DND-41 (cell line): ENCODE measurements at regions not wholly inside any gene's neighbourhood (a gene's known extent, or its start where the extent isn't known, plus 50 kb on each side); places are given as distances from the start of the nearest gene placed in this dataset.

ENCODE experiments used
- EZH2 ChIP-seq: IDR thresholded peaks from 3 replicates; pipeline ENCODE4 v1.6.1; 2012; ENCODE audit warnings: borderline replicate concordance, low read depth, mild to moderate bottlenecking, moderate library complexity, low read length, inconsistent platforms; ENCODE audit not compliant: severe bottlenecking
- TF ChIP-seq, protein P1 (sequence below): IDR thresholded peaks from 2 replicates; pipeline ENCODE4 v1.5.1; 2012; ENCODE audit warnings: borderline replicate concordance, low read length, moderate library complexity, mild to moderate bottlenecking; ENCODE audit not compliant: poor library complexity, severe bottlenecking; ENCODE audit errors: extremely low read depth

DNA sequence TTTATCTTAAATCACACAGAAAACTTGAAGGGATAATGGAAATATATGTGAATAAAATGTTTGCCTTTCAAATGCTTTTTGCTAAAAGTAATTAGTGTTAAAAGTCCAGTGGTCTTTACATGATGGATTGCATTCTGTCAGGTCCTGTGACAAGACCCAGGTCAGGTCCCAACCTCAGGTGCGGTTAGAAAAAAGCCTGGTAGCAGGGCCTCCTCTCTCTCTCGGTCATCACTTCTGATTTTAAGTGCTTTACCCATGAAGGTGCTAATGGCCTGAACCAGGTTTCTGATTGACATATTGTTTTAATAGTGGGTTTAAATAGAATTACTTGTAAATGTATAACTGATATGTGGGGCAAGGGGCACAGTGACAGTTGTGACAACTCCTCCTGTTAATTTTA is 736.3 kb downstream of the POM121L12 start:
- no peak for TF ChIP-seq EZH2
- TF ChIP-seq, protein P1, sequence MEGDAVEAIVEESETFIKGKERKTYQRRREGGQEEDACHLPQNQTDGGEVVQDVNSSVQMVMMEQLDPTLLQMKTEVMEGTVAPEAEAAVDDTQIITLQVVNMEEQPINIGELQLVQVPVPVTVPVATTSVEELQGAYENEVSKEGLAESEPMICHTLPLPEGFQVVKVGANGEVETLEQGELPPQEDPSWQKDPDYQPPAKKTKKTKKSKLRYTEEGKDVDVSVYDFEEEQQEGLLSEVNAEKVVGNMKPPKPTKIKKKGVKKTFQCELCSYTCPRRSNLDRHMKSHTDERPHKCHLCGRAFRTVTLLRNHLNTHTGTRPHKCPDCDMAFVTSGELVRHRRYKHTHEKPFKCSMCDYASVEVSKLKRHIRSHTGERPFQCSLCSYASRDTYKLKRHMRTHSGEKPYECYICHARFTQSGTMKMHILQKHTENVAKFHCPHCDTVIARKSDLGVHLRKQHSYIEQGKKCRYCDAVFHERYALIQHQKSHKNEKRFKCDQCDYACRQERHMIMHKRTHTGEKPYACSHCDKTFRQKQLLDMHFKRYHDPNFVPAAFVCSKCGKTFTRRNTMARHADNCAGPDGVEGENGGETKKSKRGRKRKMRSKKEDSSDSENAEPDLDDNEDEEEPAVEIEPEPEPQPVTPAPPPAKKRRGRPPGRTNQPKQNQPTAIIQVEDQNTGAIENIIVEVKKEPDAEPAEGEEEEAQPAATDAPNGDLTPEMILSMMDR = no peak
